Activated T-helper 1 cell treated with anti-CD3 and anti-CD28 coated beads, Interleukin-12 subunit alpha, Interleukin-12 subunit beta, Interleukin-2, Interleukin-4 antibody, amounts not matched to agents 30 ng/mL and 10 ng/mL and 1 ng/mL, durations not matched to agents 14 hours and 24 hours and 36 hours (primary cell): ENCODE measurements at regions not wholly inside any gene's neighbourhood (a gene's known extent, or its start where the extent isn't known, plus 50 kb on each side); places are given as distances from the start of the nearest gene placed in this dataset.

Experiments
- DNase-seq: peaks from one replicate; pipeline ENCODE4 v3.0.0; 2021; ENCODE audit warnings: low spot score
- H3K27ac Mint-ChIP-seq: one replicate; pipeline ENCODE4 v1.8.0; 2021; ENCODE audit warnings: mild to moderate bottlenecking, mixed read lengths
- H3K27me3 Mint-ChIP-seq: one replicate; pipeline ENCODE4 v1.8.0; 2022; ENCODE audit warnings: mild to moderate bottlenecking, moderate library complexity, mixed read lengths; ENCODE audit not compliant: insufficient read depth
- H3K36me3 Mint-ChIP-seq: one replicate; pipeline ENCODE4 v1.8.0; 2021; ENCODE audit warnings: low read depth, mixed read lengths
- H3K4me1 Mint-ChIP-seq: one replicate; pipeline ENCODE4 v1.8.0; 2021; ENCODE audit warnings: low read depth, mixed read lengths
- H3K4me3 Mint-ChIP-seq: one replicate; pipeline ENCODE4 v1.8.0; 2021; ENCODE audit warnings: mild to moderate bottlenecking, moderate library complexity, mixed read lengths
- H3K9me3 Mint-ChIP-seq: one replicate; pipeline ENCODE4 v1.8.0; 2021; ENCODE audit warnings: mixed read lengths
- intact Hi-C: fragments of 100-400 bp; cut with micrococcal nuclease; formaldehyde crosslinking; loops from one replicate; pipeline ENCODE4 v1.15.1; 2024

DNA sequence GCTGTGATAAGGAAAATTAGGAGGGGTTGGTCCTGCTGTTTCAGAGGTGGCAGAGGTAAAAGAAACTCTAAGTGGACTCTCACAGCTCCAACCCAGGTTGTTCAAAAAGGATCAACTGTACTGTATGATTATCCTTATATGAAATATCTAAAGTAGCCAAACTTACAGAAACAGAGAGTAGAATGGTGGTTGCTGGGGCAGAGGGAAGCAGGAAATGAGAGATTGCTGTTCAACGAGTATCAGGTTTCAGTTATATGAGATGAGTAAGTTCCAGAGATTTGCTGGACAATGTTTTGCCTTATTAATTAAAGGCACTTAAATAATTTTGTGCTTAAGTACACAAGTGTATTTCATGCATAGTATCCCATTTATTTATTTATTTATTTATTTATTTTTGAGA lies 972.0 kb upstream of the LRRTM1 start:
- intact Hi-C loops = no loop called here
- H3K27me3 Mint-ChIP-seq = no peaks in the 10 kb centered on the region
- no peaks in the 10 kb centered on the region for H3K4me1 Mint-ChIP-seq
- H3K4me3 Mint-ChIP-seq = no peak overlapping the region
- peaks cover 13% of the 10 kb centered on the region for H3K9me3 Mint-ChIP-seq
- no peak overlapping the region for H3K27ac Mint-ChIP-seq
- H3K36me3 Mint-ChIP-seq = no peaks in the 10 kb centered on the region
- DNase-seq = no peak

- H3K27ac Mint-ChIP-seq = no peak overlapping the region
- H3K36me3 Mint-ChIP-seq = no peaks in the 10 kb centered on the region
- peaks cover 21% of the 10 kb centered on the region for H3K9me3 Mint-ChIP-seq
- DNase-seq = no peak
- no peaks in the 10 kb centered on the region for H3K4me1 Mint-ChIP-seq
- H3K27me3 Mint-ChIP-seq = no peaks in the 10 kb centered on the region
- H3K4me3 Mint-ChIP-seq = no peak overlapping the region
- intact Hi-C loops = no loop called here
Measured at GRCh38 chr2:81266106-81266505, 961.6 kb upstream of the LRRTM1 start.

GRCh38 chr2:81263989-81264388 lies 959.4 kb upstream of the LRRTM1 start:
- Mint-ChIP-seq H3K27me3 (no peaks in the 10 kb centered on the region), H3K36me3 (no peaks in the 10 kb centered on the region), H3K9me3 (peaks cover 16% of the 10 kb centered on the region), H3K4me1 (no peaks in the 10 kb centered on the region), H3K4me3 (no peak overlapping the region), H3K27ac (no peak overlapping the region)
- no peak for DNase-seq
- intact Hi-C loops = no loop called here

GRCh38 chr2:81260320-81260719 lies 955.8 kb upstream of the LRRTM1 start:
- Mint-ChIP-seq H3K4me1 (no peaks in the 10 kb centered on the region), H3K4me3 (no peak overlapping the region), H3K9me3 (peaks cover 4% of the 10 kb centered on the region), H3K27ac (no peak overlapping the region), H3K36me3 (no peaks in the 10 kb centered on the region), H3K27me3 (no peaks in the 10 kb centered on the region)
- DNase-seq = no peak
- intact Hi-C loops = no loop called here

DNA sequence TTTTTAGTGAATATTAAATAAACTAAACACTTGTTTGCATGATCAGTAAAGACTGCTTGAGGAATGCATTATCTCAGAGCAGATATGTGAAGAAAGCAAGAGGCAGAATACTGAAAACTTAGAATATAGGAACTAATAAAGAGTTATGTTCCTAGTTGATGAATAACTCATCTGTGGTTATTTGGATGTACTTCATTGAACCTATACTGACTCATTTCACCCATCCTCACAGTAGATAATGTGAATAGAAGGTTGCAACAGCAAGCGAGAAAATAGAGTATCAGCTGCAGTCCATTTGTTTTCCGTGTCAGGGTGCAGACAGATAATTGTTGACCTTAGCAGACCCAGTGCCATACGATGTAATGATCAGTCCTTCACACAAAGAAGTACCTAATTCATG lies 945.7 kb upstream of the LRRTM1 start:
- intact Hi-C loops = no loop called here
- Mint-ChIP-seq H3K27ac (no peak overlapping the region), H3K27me3 (no peaks in the 10 kb centered on the region), H3K9me3 (peaks cover 23% of the 10 kb centered on the region), H3K4me1 (no peaks in the 10 kb centered on the region), H3K4me3 (no peak overlapping the region), H3K36me3 (no peaks in the 10 kb centered on the region)
- DNase-seq = no peak

DNA sequence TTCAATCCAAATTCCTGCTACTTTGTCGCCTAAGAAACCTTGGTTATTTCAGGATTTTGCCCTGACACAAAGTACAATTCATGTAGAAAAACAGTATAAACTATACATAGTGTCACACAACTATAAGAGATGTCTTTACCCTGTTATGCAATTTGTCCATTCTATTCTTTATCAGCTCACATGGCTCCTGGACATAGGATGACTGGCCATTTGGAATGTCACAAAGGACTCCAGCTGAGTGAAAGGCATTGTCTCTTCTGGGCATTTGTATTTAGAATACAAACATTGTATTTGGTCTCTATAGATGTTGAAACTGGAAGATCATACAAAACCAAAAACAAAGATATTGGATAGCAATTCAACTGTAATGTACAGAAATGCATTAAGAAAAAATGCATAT lies 944.6 kb upstream of the LRRTM1 start:
- intact Hi-C loops = no loop called here
- Mint-ChIP-seq H3K4me3 (no peak overlapping the region), H3K27me3 (no peaks in the 10 kb centered on the region), H3K4me1 (no peaks in the 10 kb centered on the region), H3K27ac (no peak overlapping the region), H3K36me3 (no peaks in the 10 kb centered on the region), H3K9me3 (peaks cover 16% of the 10 kb centered on the region)
- no peak for DNase-seq

GRCh38 chr2:81247648-81248047 lies 943.1 kb upstream of the LRRTM1 start:
- H3K4me3 Mint-ChIP-seq = no peak overlapping the region
- no peaks in the 10 kb centered on the region for H3K27me3 Mint-ChIP-seq
- H3K4me1 Mint-ChIP-seq = no peaks in the 10 kb centered on the region
- no peaks in the 10 kb centered on the region for H3K36me3 Mint-ChIP-seq
- no peak for DNase-seq
- no peak overlapping the region for H3K27ac Mint-ChIP-seq
- intact Hi-C loops = no loop called here
- peaks cover 6% of the 10 kb centered on the region for H3K9me3 Mint-ChIP-seq

GRCh38 chr2:81242501-81242900 lies 937.9 kb upstream of the LRRTM1 start:
- no peaks in the 10 kb centered on the region for H3K36me3 Mint-ChIP-seq
- DNase-seq = no peak
- no peak overlapping the region for H3K4me3 Mint-ChIP-seq
- H3K27me3 Mint-ChIP-seq = no peaks in the 10 kb centered on the region
- no peak overlapping the region for H3K27ac Mint-ChIP-seq
- H3K4me1 Mint-ChIP-seq = no peaks in the 10 kb centered on the region
- intact Hi-C loops = no loop called here
- H3K9me3 Mint-ChIP-seq = no peaks in the 10 kb centered on the region

DNA sequence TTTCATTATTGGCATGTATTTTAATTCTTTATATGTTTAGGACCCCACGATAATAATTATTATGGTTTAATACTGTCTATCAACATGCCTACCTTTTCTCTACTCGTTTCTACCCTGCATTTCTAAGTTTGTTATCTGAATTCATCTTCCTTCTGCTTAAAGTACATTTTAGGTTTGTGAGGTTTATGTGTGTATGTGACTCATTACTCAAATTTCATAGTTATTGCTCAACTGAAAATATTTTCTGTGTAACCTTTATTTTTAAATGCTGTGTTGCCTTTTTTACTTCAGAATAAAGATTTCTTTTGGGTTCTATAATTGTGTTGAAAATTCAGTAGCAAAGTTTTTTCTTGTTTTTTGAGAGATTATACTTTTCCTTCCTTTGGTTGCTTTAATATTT lies 933.9 kb upstream of the LRRTM1 start:
- Mint-ChIP-seq H3K27me3 (no peaks in the 10 kb centered on the region), H3K27ac (no peak overlapping the region), H3K36me3 (no peaks in the 10 kb centered on the region), H3K9me3 (no peaks in the 10 kb centered on the region), H3K4me3 (no peak overlapping the region), H3K4me1 (no peaks in the 10 kb centered on the region)
- DNase-seq = no peak
- intact Hi-C loops = no loop called here

- Mint-ChIP-seq H3K4me1 (no peaks in the 10 kb centered on the region), H3K36me3 (no peaks in the 10 kb centered on the region), H3K27me3 (no peaks in the 10 kb centered on the region), H3K9me3 (peaks cover 13% of the 10 kb centered on the region), H3K4me3 (no peak overlapping the region), H3K27ac (no peak overlapping the region)
- intact Hi-C loops = no loop called here
- DNase-seq = no peak
Measured at GRCh38 chr2:81235601-81236000, 931.0 kb upstream of the LRRTM1 start.

DNA sequence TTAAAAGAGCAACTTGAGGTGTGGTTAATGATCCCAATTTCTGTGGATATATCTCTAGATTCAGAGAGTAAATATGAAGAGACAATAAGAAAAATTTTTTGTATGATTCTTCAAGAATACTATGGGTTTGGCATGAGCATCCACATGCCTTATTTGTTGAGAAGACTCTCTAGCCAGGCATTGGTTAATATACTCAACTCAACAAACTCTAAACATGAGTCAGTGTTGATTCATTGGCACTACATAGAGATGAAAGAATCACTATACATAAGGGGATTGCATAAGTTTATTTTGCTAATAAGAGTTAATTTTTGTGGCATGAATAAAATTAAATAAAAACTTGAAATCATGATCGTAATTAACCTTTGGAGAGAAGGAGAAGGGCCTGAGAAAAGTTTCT lies 930.2 kb upstream of the LRRTM1 start:
- H3K36me3 Mint-ChIP-seq = no peaks in the 10 kb centered on the region
- peaks cover 13% of the 10 kb centered on the region for H3K9me3 Mint-ChIP-seq
- H3K4me1 Mint-ChIP-seq = no peaks in the 10 kb centered on the region
- H3K4me3 Mint-ChIP-seq = no peak overlapping the region
- intact Hi-C loops = no loop called here
- no peaks in the 10 kb centered on the region for H3K27me3 Mint-ChIP-seq
- no peak for DNase-seq
- no peak overlapping the region for H3K27ac Mint-ChIP-seq

DNA sequence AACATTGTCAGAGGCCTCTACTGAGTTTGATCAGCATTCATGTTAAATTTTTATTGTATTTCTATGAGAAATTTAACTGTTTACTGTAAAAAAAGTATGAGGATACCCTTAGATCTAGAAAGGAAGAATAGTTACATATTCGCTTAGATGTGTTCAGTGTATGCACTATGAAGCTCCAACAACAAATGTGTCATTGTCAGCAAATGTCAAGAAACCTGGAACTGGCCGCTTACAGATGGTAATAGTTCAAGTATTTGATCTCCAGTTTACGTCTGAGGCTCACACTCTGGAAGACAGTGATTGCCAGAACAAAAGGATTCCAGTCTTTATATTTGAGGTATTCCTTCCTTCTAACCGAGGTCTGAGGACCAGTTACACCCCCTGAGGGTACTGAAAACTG lies 921.2 kb upstream of the LRRTM1 start:
- Mint-ChIP-seq H3K36me3 (no peaks in the 10 kb centered on the region), H3K27ac (no peak overlapping the region), H3K4me1 (no peaks in the 10 kb centered on the region), H3K9me3 (peaks cover 8% of the 10 kb centered on the region), H3K4me3 (no peak overlapping the region), H3K27me3 (no peaks in the 10 kb centered on the region)
- DNase-seq = no peak
- intact Hi-C loops = no loop called here

DNA sequence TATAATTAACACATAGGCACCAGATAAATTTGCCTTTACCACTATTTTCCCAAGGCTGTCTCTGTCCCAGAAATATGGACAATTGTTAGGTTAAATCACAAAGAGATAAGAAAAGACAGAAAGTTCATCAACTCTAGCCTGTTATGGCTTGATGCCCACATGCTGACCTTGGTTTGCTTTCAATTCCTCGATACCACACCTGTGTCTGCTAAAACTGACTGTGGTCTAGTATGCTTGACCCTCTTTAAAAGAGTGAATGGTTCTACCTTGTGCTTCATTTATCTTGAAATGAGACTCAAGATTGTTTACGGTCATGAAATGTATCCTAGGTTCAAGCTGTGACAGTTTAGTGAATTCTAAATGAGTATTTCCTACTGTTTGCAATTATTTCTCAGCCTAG lies 909.0 kb upstream of the LRRTM1 start:
- H3K36me3 Mint-ChIP-seq = no peaks in the 10 kb centered on the region
- peaks cover 8% of the 10 kb centered on the region for H3K9me3 Mint-ChIP-seq
- intact Hi-C loops = no loop called here
- H3K4me3 Mint-ChIP-seq = no peak overlapping the region
- H3K4me1 Mint-ChIP-seq = no peaks in the 10 kb centered on the region
- H3K27ac Mint-ChIP-seq = no peak overlapping the region
- no peaks in the 10 kb centered on the region for H3K27me3 Mint-ChIP-seq
- no peak for DNase-seq

GRCh38 chr2:81206216-81206615 lies 901.7 kb upstream of the LRRTM1 start:
- H3K27ac Mint-ChIP-seq = no peak overlapping the region
- no peak overlapping the region for H3K4me3 Mint-ChIP-seq
- H3K4me1 Mint-ChIP-seq = no peaks in the 10 kb centered on the region
- H3K36me3 Mint-ChIP-seq = no peaks in the 10 kb centered on the region
- peaks cover 28% of the 10 kb centered on the region for H3K9me3 Mint-ChIP-seq
- no peaks in the 10 kb centered on the region for H3K27me3 Mint-ChIP-seq
- intact Hi-C loops = no loop called here
- DNase-seq = no peak
